Common myeloid progenitor, CD34-positive (primary cell): ENCODE measurements at regions not wholly inside any gene's neighbourhood (a gene's known extent, or its start where the extent isn't known, plus 50 kb on each side); places are given as distances from the start of the nearest gene placed in this dataset.

Source experiments
- CTCF ChIA-PET: fragments of 350-600 bp; sonication (Branson Sonifier 250); formaldehyde crosslinking; loops from one replicate; lab custom pipeline; 2021; ENCODE audit warnings: antibody characterized with exemption; lab: Charles Lee
- POLR2A ChIA-PET: fragments of 350-600 bp; sonication (Branson Sonifier 250); formaldehyde crosslinking; loops from one replicate; lab custom pipeline; 2021; ENCODE audit warnings: antibody characterized with exemption; lab: Charles Lee
- DNase-seq, 3 donors: peaks; one replicate each; pipeline versions ENCODE4 v3.0.0 to v3.0.0-alpha.2; 2013
- H3K27ac ChIP-seq, 2 experiments: 1 replicate in 1 of 2; 2 replicates in 1 of 2; pipeline ENCODE4 v1.7.0; 2013; ENCODE audit warnings: inconsistent platforms in 2 of 2, low read length in 2 of 2, mild to moderate bottlenecking in 2 of 2, low read depth in 1 of 2, moderate library complexity in 1 of 2; ENCODE audit not compliant: severe bottlenecking in 2 of 2, insufficient read depth in 1 of 2, poor library complexity in 1 of 2
- H3K27me3 ChIP-seq, 5 experiments: replicated peaks in 2 of 5; 1 replicate in 3 of 5; 2 replicates in 2 of 5; pipeline versions ENCODE4 v1.6.1 to v1.7.0; 2013; ENCODE audit warnings: low read length in 4 of 5, mild to moderate bottlenecking in 2 of 5, moderate library complexity in 2 of 5, inconsistent platforms in 1 of 5; ENCODE audit not compliant: insufficient read depth in 5 of 5, control insufficient read depth in 4 of 5
- H3K36me3 ChIP-seq, 4 experiments: 1 replicate in 2 of 4; 2 replicates in 2 of 4; pipeline versions ENCODE4 v1.6.1 to v1.7.0; 2013; ENCODE audit warnings: low read length in 3 of 4, control low read depth in 1 of 4, mild to moderate bottlenecking in 1 of 4; ENCODE audit not compliant: control insufficient read depth in 4 of 4, insufficient read depth in 4 of 4
- H3K4me1 ChIP-seq, 4 experiments: 1 replicate in 3 of 4; 2 replicates in 1 of 4; pipeline versions ENCODE4 v1.6.1 to v1.7.1; 2013; ENCODE audit warnings: low read length in 3 of 4, mild to moderate bottlenecking in 3 of 4, control low read depth in 1 of 4, inconsistent platforms in 1 of 4, moderate library complexity in 1 of 4; ENCODE audit not compliant: control insufficient read depth in 4 of 4, insufficient read depth in 4 of 4; ENCODE audit errors: control extremely low read depth in 1 of 4
- H3K4me3 ChIP-seq, 7 experiments: 1 replicate in 4 of 7; 2 replicates in 3 of 7; pipeline versions ENCODE4 v1.5.1 to v1.7.0; 2013; ENCODE audit warnings: mild to moderate bottlenecking in 7 of 7, low read length in 6 of 7, moderate library complexity in 6 of 7, inconsistent platforms in 2 of 7, low read depth in 2 of 7, control low read depth in 1 of 7; ENCODE audit not compliant: insufficient read depth in 4 of 7, control insufficient read depth in 1 of 7; ENCODE audit errors: extremely low read depth in 1 of 7
- H3K9me3 ChIP-seq, 5 experiments: 1 replicate in 4 of 5; 2 replicates in 1 of 5; pipeline versions ENCODE4 v1.6.1 to v1.7.1; 2013; ENCODE audit warnings: low read length in 4 of 5, mild to moderate bottlenecking in 2 of 5, inconsistent platforms in 1 of 5, low read depth in 1 of 5, moderate library complexity in 1 of 5; ENCODE audit not compliant: control insufficient read depth in 4 of 5, insufficient read depth in 2 of 5; ENCODE audit errors: control extremely low read depth in 1 of 5
- WGBS: methylation state at CpG from one replicate; pipeline ENCODE4 v1.1.5; 2013; ENCODE audit not compliant: insufficient coverage; 5-methylcytosine and 5-hydroxymethylcytosine counted together

GRCh38 chr3:194787072-194787471 is 101.4 kb downstream of the FAM43A start:
- Histone ChIP-seq H3K9me3 (no peaks in the 10 kb centered on the region), H3K27me3 (no peaks in the 10 kb centered on the region), H3K4me1 (no peaks in the 10 kb centered on the region), H3K4me3 (no peak overlapping the region), H3K36me3 (no peaks in the 10 kb centered on the region), H3K27ac (no peak overlapping the region)
- ChIA-PET POLR2A (no interaction called here), CTCF (no interaction called here)
- DNase-seq, result no peak
- 82% methylated on average over 2 of the region's 2 CpGs for WGBS

- CTCF ChIA-PET, result interaction anchor here (1.5 kb wide), 1 partner anchor 8 kb away, joined by 6 read pairs; no protein-coding TSS in a partner anchor
- no peaks in the 10 kb centered on the region for H3K4me1 ChIP-seq
- no peak overlapping the region for H3K4me3 ChIP-seq
- H3K27me3 ChIP-seq, result no peaks in the 10 kb centered on the region
- no peak for DNase-seq
- H3K27ac ChIP-seq, result no peak overlapping the region
- H3K9me3 ChIP-seq, result no peaks in the 10 kb centered on the region
- H3K36me3 ChIP-seq, result no peaks in the 10 kb centered on the region
- 98% methylated on average over 5 of the region's 6 CpGs for WGBS
- POLR2A ChIA-PET, result no interaction called here
Measured at GRCh38 chr3:194787650-194788049, 102.0 kb downstream of the FAM43A start.

GRCh38 chr3:194792368-194792767 is 106.7 kb downstream of the FAM43A start:
- Histone ChIP-seq H3K36me3 (no peaks in the 10 kb centered on the region), H3K27ac (no peak overlapping the region), H3K9me3 (peaks cover 0 to 18% (median 6%) of the 10 kb centered on the region in 5 experiments), H3K27me3 (no peaks in the 10 kb centered on the region), H3K4me1 (no peaks in the 10 kb centered on the region), H3K4me3 (no peak overlapping the region)
- DNase-seq, result no peak
- CTCF ChIA-PET, result interaction anchor here (1.3 to 1.6 kb wide), 2 partner anchors 9 to 11 kb away, joined by 3 to 6 read pairs; no protein-coding TSS in a partner anchor
- POLR2A ChIA-PET, result no interaction called here
- WGBS, result no CpG with 5 or more reads among the region's 3 CpGs

GRCh38 chr3:194797555-194798250 is 112.0 kb downstream of the FAM43A start:
- no peak for DNase-seq
- ChIA-PET CTCF (interaction anchor here (1.5 kb wide), 1 partner anchor 17 kb away, joined by 3 read pairs; no protein-coding TSS in a partner anchor), POLR2A (no interaction called here)
- Histone ChIP-seq H3K27ac (no peak overlapping the region), H3K36me3 (no peaks in the 10 kb centered on the region), H3K4me3 (no peak overlapping the region), H3K27me3 (peaks cover 0 to 2% (median 0%) of the 10 kb centered on the region in 5 experiments), H3K9me3 (peaks cover 0 to 18% (median 6%) of the 10 kb centered on the region in 5 experiments), H3K4me1 (no peaks in the 10 kb centered on the region)
- 100% methylated on average over 7 of the region's 9 CpGs for WGBS

GRCh38 chr3:194798486-194798885 is 112.8 kb downstream of the FAM43A start:
- 95% methylated on average over 3 of the region's 5 CpGs for WGBS
- CTCF ChIA-PET, result interaction anchor here (1.5 kb wide), 1 partner anchor 18 kb away, joined by 3 read pairs; no protein-coding TSS in a partner anchor
- POLR2A ChIA-PET, result no interaction called here

GRCh38 chr3:194800002-194800401 is 114.3 kb downstream of the FAM43A start:
- H3K4me1 ChIP-seq, result no peaks in the 10 kb centered on the region
- POLR2A ChIA-PET, result no interaction called here
- H3K4me3 ChIP-seq, result no peak overlapping the region
- no peak overlapping the region for H3K27ac ChIP-seq
- DNase-seq, result no peak
- peaks cover 0 to 2% (median 0%) of the 10 kb centered on the region in 5 experiments for H3K27me3 ChIP-seq
- WGBS, result 98% methylated on average over 7 of the region's 10 CpGs
- peaks cover 0 to 15% (median 6%) of the 10 kb centered on the region in 5 experiments for H3K9me3 ChIP-seq
- H3K36me3 ChIP-seq, result no peaks in the 10 kb centered on the region
- CTCF ChIA-PET, result interaction anchor here (1.2 kb wide), 1 partner anchor 37 kb away, joined by 3 read pairs; no protein-coding TSS in a partner anchor

More at GRCh38 chr3:194798486-194798885, 112.8 kb downstream of the FAM43A start:
- Histone ChIP-seq H3K27ac (no peak overlapping the region), H3K4me3 (no peak overlapping the region), H3K9me3 (peaks cover 0 to 18% (median 6%) of the 10 kb centered on the region in 5 experiments), H3K27me3 (peaks cover 0 to 2% (median 0%) of the 10 kb centered on the region in 5 experiments), H3K36me3 (no peaks in the 10 kb centered on the region), H3K4me1 (no peaks in the 10 kb centered on the region)
- no peak for DNase-seq
